AG10803 (cell line): ENCODE measurements at regions not wholly inside any gene's neighbourhood (a gene's known extent, or its start where the extent isn't known, plus 50 kb on each side); places are given as distances from the start of the nearest gene placed in this dataset.

Source experiments
- DNase-seq: peaks from one replicate; pipeline ENCODE4 v3.0.0; 2010; ENCODE audit warnings: low read depth
- H3K4me3 ChIP-seq: 2 replicates; pipeline ENCODE4 v1.5.1; 2011; ENCODE audit warnings: mild to moderate bottlenecking, low read length, control low read depth
- CTCF ChIP-seq: conservative IDR thresholded peaks from 2 replicates; pipeline ENCODE4 v1.5.1; 2011; ENCODE audit warnings: mild to moderate bottlenecking, low read length, control low read depth, inconsistent platforms

GRCh38 chr2:38217401-38218188 lies 141.6 kb upstream of the CYP1B1 start:
- H3K4me3 ChIP-seq: no peak overlapping the region
- no peak for TF ChIP-seq CTCF
- DNase-seq: no peak

GRCh38 chr2:38216886-38217285 lies 140.9 kb upstream of the CYP1B1 start:
- no peak overlapping the region for H3K4me3 ChIP-seq
- no peak for DNase-seq
- no peak for TF ChIP-seq CTCF

GRCh38 chr2:38215993-38216392 lies 140.0 kb upstream of the CYP1B1 start:
- no peak for TF ChIP-seq CTCF
- peak; percentile 79 for DNase-seq
- H3K4me3 ChIP-seq: no peak overlapping the region

GRCh38 chr2:38215522-38215921 lies 139.6 kb upstream of the CYP1B1 start:
- DNase-seq: no peak
- TF ChIP-seq CTCF: no peak
- H3K4me3 ChIP-seq: no peak overlapping the region

GRCh38 chr2:38214209-38214717 lies 138.3 kb upstream of the CYP1B1 start:
- TF ChIP-seq CTCF: no peak
- no peak overlapping the region for H3K4me3 ChIP-seq
- no peak for DNase-seq

- no peak for DNase-seq
- TF ChIP-seq CTCF: no peak
- H3K4me3 ChIP-seq: no peak overlapping the region
Measured at GRCh38 chr2:38213619-38214167, 137.7 kb upstream of the CYP1B1 start.

- no peak overlapping the region for H3K4me3 ChIP-seq
- DNase-seq: no peak
- no peak for TF ChIP-seq CTCF
Measured at GRCh38 chr2:38212312-38212711, 136.4 kb upstream of the CYP1B1 start.
